Loucy (cell line): ENCODE measurements at regions not wholly inside any gene's neighbourhood (a gene's known extent, or its start where the extent isn't known, plus 50 kb on each side); places are given as distances from the start of the nearest gene placed in this dataset.

Experiments used
- H2AFZ ChIP-seq: fragments of 200-600 bp; sonication (generic); 2 replicates; pipeline ENCODE4 v1.6.0; 2016; ENCODE audit warnings: antibody characterized with exemption, mild to moderate bottlenecking, low read length, moderate library complexity
- H3F3A ChIP-seq: fragments of 200-600 bp; 2 replicates; pipeline ENCODE4 v1.6.0; 2016; ENCODE audit warnings: antibody characterized with exemption, low read depth, mild to moderate bottlenecking
- H3K27me3 ChIP-seq: fragments of 200-600 bp; sonication (generic); 2 replicates; pipeline ENCODE4 v1.6.1; 2014; ENCODE audit warnings: low read length, mild to moderate bottlenecking; ENCODE audit not compliant: insufficient read depth, poor library complexity, severe bottlenecking
- H3K36me3 ChIP-seq: fragments of 200-600 bp; sonication (generic); 2 replicates; pipeline ENCODE4 v1.6.1; 2016; ENCODE audit warnings: low read length; ENCODE audit not compliant: insufficient read depth
- H3K4me1 ChIP-seq: fragments of 200-600 bp; sonication (generic); 2 replicates; pipeline ENCODE4 v1.5.1; 2014; ENCODE audit warnings: low read length, mild to moderate bottlenecking; ENCODE audit not compliant: insufficient read depth, poor library complexity, severe bottlenecking
- H3K4me2 ChIP-seq: fragments of 200-600 bp; sonication (generic); 2 replicates; pipeline ENCODE4 v1.6.0; 2014; ENCODE audit warnings: antibody characterized with exemption, low read length, low read depth, mild to moderate bottlenecking; ENCODE audit not compliant: poor library complexity, severe bottlenecking
- H3K4me3 ChIP-seq: fragments of 200-600 bp; sonication (generic); 2 replicates; pipeline ENCODE4 v1.5.1; 2014; ENCODE audit warnings: low read length, mild to moderate bottlenecking, mixed read lengths; ENCODE audit not compliant: poor library complexity, severe bottlenecking
- H3K79me2 ChIP-seq: fragments of 200-600 bp; sonication (generic); 2 replicates; pipeline ENCODE4 v1.6.1; 2014; ENCODE audit warnings: low read length; ENCODE audit not compliant: insufficient read depth
- H3K9ac ChIP-seq: fragments of 200-600 bp; sonication (generic); 2 replicates; pipeline ENCODE4 v1.6.0; 2014; ENCODE audit warnings: mild to moderate bottlenecking, low read depth, low read length, moderate library complexity; ENCODE audit not compliant: poor library complexity, severe bottlenecking
- H3K9me2 ChIP-seq: fragments of 200-600 bp; sonication (generic); replicated peaks from 2 replicates; pipeline ENCODE4 v1.6.1; 2016; ENCODE audit warnings: low read depth, low read length, mixed read lengths
- H3K9me3 ChIP-seq: fragments of 200-600 bp; sonication (generic); 2 replicates; pipeline ENCODE4 v1.6.1; 2014; ENCODE audit warnings: mild to moderate bottlenecking, antibody characterized with exemption, low read length, low read depth; ENCODE audit not compliant: insufficient read depth
- H4K20me1 ChIP-seq: fragments of 200-600 bp; sonication (generic); 2 replicates; pipeline ENCODE4 v1.6.0; 2014; ENCODE audit warnings: antibody characterized with exemption, low read length, mild to moderate bottlenecking; ENCODE audit not compliant: insufficient read depth, poor library complexity, severe bottlenecking
- EZH2phosphoT487 ChIP-seq: fragments of 200-600 bp; IDR thresholded peaks from 2 replicates; pipeline ENCODE4 v1.6.1; 2018; ENCODE audit warnings: antibody characterized with exemption, mild to moderate bottlenecking, moderate library complexity, borderline replicate concordance
- TF ChIP-seq, protein P1 (sequence below): fragments of 200-600 bp; sonication (generic); conservative IDR thresholded peaks from 2 replicates; pipeline ENCODE4 v1.5.1; 2014; ENCODE audit warnings: mild to moderate bottlenecking, antibody characterized with exemption, low read length

DNA sequence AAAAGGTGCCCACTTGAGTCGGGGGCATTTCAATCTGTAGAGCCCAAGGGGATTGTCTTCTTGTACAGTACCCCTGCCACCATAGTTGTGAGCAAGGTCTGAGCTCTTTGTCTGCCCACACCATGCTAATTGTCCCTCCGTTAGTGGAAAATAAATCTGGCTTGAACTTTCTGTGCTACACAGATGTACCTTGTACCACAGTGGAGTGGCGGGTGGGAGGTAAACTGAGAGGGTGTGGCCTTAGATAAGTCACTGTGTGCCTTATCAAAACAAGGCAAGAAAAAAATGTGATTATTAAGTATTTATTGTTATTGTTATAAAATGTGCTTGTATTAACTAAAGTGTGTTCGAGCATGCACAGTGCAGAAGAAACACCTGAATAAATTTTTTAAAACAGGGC, 242.9 kb upstream of the C2CD4B start:
- Histone ChIP-seq H4K20me1 (no peaks in the 10 kb centered on the region), H3K4me3 (no peak overlapping the region), H3F3A (no peaks in the 10 kb centered on the region), H3K4me1 (no peaks in the 10 kb centered on the region), H3K9me3 (no peaks in the 10 kb centered on the region), H3K9ac (no peak overlapping the region), H3K79me2 (no peaks in the 10 kb centered on the region), H3K36me3 (no peaks in the 10 kb centered on the region), H2AFZ (no peak overlapping the region), H3K4me2 (no peak overlapping the region), H3K27me3 (peaks cover 44% of the 10 kb centered on the region), H3K9me2 (no peaks in the 10 kb centered on the region)
- TF ChIP-seq EZH2phosphoT487: no peak
- TF ChIP-seq, protein P1, sequence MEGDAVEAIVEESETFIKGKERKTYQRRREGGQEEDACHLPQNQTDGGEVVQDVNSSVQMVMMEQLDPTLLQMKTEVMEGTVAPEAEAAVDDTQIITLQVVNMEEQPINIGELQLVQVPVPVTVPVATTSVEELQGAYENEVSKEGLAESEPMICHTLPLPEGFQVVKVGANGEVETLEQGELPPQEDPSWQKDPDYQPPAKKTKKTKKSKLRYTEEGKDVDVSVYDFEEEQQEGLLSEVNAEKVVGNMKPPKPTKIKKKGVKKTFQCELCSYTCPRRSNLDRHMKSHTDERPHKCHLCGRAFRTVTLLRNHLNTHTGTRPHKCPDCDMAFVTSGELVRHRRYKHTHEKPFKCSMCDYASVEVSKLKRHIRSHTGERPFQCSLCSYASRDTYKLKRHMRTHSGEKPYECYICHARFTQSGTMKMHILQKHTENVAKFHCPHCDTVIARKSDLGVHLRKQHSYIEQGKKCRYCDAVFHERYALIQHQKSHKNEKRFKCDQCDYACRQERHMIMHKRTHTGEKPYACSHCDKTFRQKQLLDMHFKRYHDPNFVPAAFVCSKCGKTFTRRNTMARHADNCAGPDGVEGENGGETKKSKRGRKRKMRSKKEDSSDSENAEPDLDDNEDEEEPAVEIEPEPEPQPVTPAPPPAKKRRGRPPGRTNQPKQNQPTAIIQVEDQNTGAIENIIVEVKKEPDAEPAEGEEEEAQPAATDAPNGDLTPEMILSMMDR: no peak

DNA sequence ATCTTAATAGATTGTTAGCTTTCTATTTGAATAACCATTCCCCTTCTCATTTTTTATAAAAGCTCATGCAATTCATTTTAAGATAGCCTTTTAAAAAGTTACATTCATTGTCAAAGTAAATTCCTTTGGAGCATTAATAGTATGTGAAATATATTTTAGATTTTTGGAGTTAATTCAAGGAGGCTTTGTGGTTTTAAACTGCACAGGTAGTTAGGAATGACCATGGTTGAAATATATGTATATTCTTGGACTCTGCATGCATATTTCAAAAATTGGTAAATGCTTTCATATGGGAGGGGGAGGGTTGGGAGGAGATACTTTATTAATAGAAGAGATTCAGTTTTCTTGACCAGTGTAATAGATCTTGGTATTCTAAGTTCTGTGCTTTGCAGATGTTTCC, 244.4 kb upstream of the C2CD4B start:
- no peaks in the 10 kb centered on the region for H3F3A ChIP-seq
- no peaks in the 10 kb centered on the region for H4K20me1 ChIP-seq
- H3K27me3 ChIP-seq: peaks cover 39% of the 10 kb centered on the region
- no peaks in the 10 kb centered on the region for H3K79me2 ChIP-seq
- no peak overlapping the region for H3K4me2 ChIP-seq
- no peaks in the 10 kb centered on the region for H3K4me1 ChIP-seq
- no peaks in the 10 kb centered on the region for H3K36me3 ChIP-seq
- H2AFZ ChIP-seq: no peak overlapping the region
- H3K4me3 ChIP-seq: no peak overlapping the region
- H3K9ac ChIP-seq: no peak overlapping the region
- TF ChIP-seq, protein P1: no peak
- no peak for TF ChIP-seq EZH2phosphoT487
- no peaks in the 10 kb centered on the region for H3K9me3 ChIP-seq
- H3K9me2 ChIP-seq: no peaks in the 10 kb centered on the region

DNA sequence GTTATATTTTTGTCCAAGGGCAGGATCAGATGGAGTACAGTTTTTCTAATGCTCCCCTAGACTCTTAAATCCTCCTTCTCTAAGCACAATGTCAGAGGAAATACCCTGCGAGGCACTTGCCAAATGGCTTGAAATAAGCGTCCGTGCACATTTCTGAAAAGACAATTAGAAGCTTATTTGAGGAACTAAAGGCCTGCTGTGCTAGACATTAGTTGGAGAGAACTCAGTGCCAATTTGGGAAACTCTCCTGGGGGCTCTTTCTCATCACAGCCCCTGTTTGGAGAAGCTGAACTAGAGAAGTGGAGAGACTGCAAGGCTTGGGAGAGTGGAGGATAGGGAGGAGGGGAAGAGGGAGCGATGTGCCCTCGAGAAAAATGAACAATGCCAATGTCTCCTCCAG, 247.6 kb upstream of the C2CD4B start:
- Histone ChIP-seq H3K9me2 (no peaks in the 10 kb centered on the region), H4K20me1 (no peaks in the 10 kb centered on the region), H2AFZ (no peak overlapping the region), H3K4me2 (no peak overlapping the region), H3F3A (no peaks in the 10 kb centered on the region), H3K9me3 (no peaks in the 10 kb centered on the region), H3K27me3 (peaks cover 21% of the 10 kb centered on the region), H3K9ac (no peak overlapping the region), H3K36me3 (no peaks in the 10 kb centered on the region), H3K4me3 (no peak overlapping the region), H3K79me2 (no peaks in the 10 kb centered on the region), H3K4me1 (no peaks in the 10 kb centered on the region)
- TF ChIP-seq, protein P1: no peak
- TF ChIP-seq EZH2phosphoT487: no peak
